ENCODE measurements at regions not wholly inside any gene's neighbourhood (a gene's known extent, or its start where the extent isn't known, plus 50 kb on each side); places are given as distances from the start of the nearest gene placed in this dataset.

GRCh38 chr20:50351541-50351940 is 158.6 kb upstream of the PTPN1 start:
- TF ChIP-seq EZH2 (IDR thresholded peaks at IDR 0.05; ENCODE audit: low read depth) (no peak), CTCF (conservative IDR thresholded peaks at IDR 0.05) (no peak)
- peaks cover 55% of the 10 kb centered on the region for H3K4me1 ChIP-seq (replicated peaks; ENCODE audit: insufficient read depth)
- H3K4me3 ChIP-seq, result no peak overlapping the region
- POLR2A ChIA-PET (ENCODE audit: unreplicated experiment), result no interaction called here
- no peaks in the 10 kb centered on the region for H3K9me2 ChIP-seq (ENCODE audit: insufficient read depth)
- no peaks in the 10 kb centered on the region for H4K20me1 ChIP-seq (ENCODE audit: insufficient read depth)
- no peak overlapping the region for H3K27ac ChIP-seq
- CTCF ChIA-PET, result no interaction called here
- H3F3A ChIP-seq (ENCODE audit: insufficient read depth, low read depth), result peaks cover 45% of the 10 kb centered on the region
- H3K36me3 ChIP-seq (ENCODE audit: low read depth), result no peaks in the 10 kb centered on the region
- no peaks in the 10 kb centered on the region for H3K9me3 ChIP-seq (ENCODE audit: insufficient read depth, low read depth)
- no peaks in the 10 kb centered on the region for H3K27me3 ChIP-seq (ENCODE audit: insufficient read depth, low read depth)
- H3K79me2 ChIP-seq (ENCODE audit: low read depth), result no peaks in the 10 kb centered on the region
- no TSS peak for BruUV-seq (replicated peaks)
- no peak overlapping the region for H3K4me2 ChIP-seq
- intact Hi-C loops (cut with micrococcal nuclease; ENCODE audit: unreplicated experiment), result no loop called here
- DNase-seq, result no peak
- H2AFZ ChIP-seq, result no peak overlapping the region

- Histone ChIP-seq H3K4me3 (no peak overlapping the region), H3K79me2 (ENCODE audit: low read depth) (no peaks in the 10 kb centered on the region), H3K4me2 (no peak overlapping the region), H3K36me3 (ENCODE audit: low read depth) (no peaks in the 10 kb centered on the region), H4K20me1 (ENCODE audit: insufficient read depth) (no peaks in the 10 kb centered on the region), H3K4me1 (replicated peaks; ENCODE audit: insufficient read depth) (peaks cover 43% of the 10 kb centered on the region), H3K27ac (no peak overlapping the region), H3K9me3 (ENCODE audit: insufficient read depth, low read depth) (no peaks in the 10 kb centered on the region), H3K27me3 (ENCODE audit: insufficient read depth, low read depth) (no peaks in the 10 kb centered on the region), H3K9me2 (ENCODE audit: insufficient read depth) (no peaks in the 10 kb centered on the region), H3F3A (ENCODE audit: insufficient read depth, low read depth) (peaks cover 48% of the 10 kb centered on the region), H2AFZ (no peak overlapping the region)
- BruUV-seq (replicated peaks), result no TSS peak
- ChIA-PET POLR2A (ENCODE audit: unreplicated experiment) (no interaction called here), CTCF (no interaction called here)
- TF ChIP-seq CTCF (conservative IDR thresholded peaks at IDR 0.05), result no peak
- no peak for TF ChIP-seq EZH2 (IDR thresholded peaks at IDR 0.05; ENCODE audit: low read depth)
- intact Hi-C loops (cut with micrococcal nuclease; ENCODE audit: unreplicated experiment), result no loop called here
- no peak for DNase-seq
These were observed 156.8 kb upstream of the PTPN1 start for GRCh38 chr20:50353289-50353961.

- peak; percentile 62 to 90 for DNase-seq
- CTCF ChIA-PET, result interaction anchor here (0.5 to 1.2 kb wide), 3 partner anchors 23 to 100 kb away, joined by 3 to 4 read pairs (median 3); no protein-coding TSS in a partner anchor
- no peak overlapping the region for H2AFZ ChIP-seq
- TF ChIP-seq EZH2 (IDR thresholded peaks at IDR 0.05; ENCODE audit: low read depth) (no peak), CTCF (conservative IDR thresholded peaks at IDR 0.05) (no peak)
- peaks cover 40% of the 10 kb centered on the region for H3K4me1 ChIP-seq (replicated peaks; ENCODE audit: insufficient read depth)
- no peak overlapping the region for H3K4me3 ChIP-seq
- no peaks in the 10 kb centered on the region for H3K9me2 ChIP-seq (ENCODE audit: insufficient read depth)
- H4K20me1 ChIP-seq (ENCODE audit: insufficient read depth), result no peaks in the 10 kb centered on the region
- no peaks in the 10 kb centered on the region for H3K9me3 ChIP-seq (ENCODE audit: insufficient read depth, low read depth)
- peaks cover 39% of the 10 kb centered on the region for H3F3A ChIP-seq (ENCODE audit: insufficient read depth, low read depth)
- peak overlapping the region; percentile 61 for H3K27ac ChIP-seq
- no peaks in the 10 kb centered on the region for H3K79me2 ChIP-seq (ENCODE audit: low read depth)
- H3K36me3 ChIP-seq (ENCODE audit: low read depth), result no peaks in the 10 kb centered on the region
- POLR2A ChIA-PET (ENCODE audit: unreplicated experiment), result interaction anchor here (0.5 to 0.6 kb wide), 3 partner anchors 12 to 156 kb away, joined by 4 to 27 read pairs (median 5); no protein-coding TSS in a partner anchor
- BruUV-seq (replicated peaks), result no TSS peak
- H3K27me3 ChIP-seq (ENCODE audit: insufficient read depth, low read depth), result no peaks in the 10 kb centered on the region
- peak overlapping the region; percentile 13; the same call in 1 of the 2 replicates for H3K4me2 ChIP-seq
- intact Hi-C loops (cut with micrococcal nuclease; ENCODE audit: unreplicated experiment), result no loop called here
These were observed 155.2 kb upstream of the PTPN1 start for GRCh38 chr20:50354721-50355589.

Measured in PC-9 (cell line).